ENCODE measurements at regions not wholly inside any gene's neighbourhood (a gene's known extent, or its start where the extent isn't known, plus 50 kb on each side); places are given as distances from the start of the nearest gene placed in this dataset.
"Not testable (repeated sequence)": the region's sequence is repeated elsewhere in the genome, so short reads cannot be mapped to it uniquely, and the experiment has no call there.

DNA sequence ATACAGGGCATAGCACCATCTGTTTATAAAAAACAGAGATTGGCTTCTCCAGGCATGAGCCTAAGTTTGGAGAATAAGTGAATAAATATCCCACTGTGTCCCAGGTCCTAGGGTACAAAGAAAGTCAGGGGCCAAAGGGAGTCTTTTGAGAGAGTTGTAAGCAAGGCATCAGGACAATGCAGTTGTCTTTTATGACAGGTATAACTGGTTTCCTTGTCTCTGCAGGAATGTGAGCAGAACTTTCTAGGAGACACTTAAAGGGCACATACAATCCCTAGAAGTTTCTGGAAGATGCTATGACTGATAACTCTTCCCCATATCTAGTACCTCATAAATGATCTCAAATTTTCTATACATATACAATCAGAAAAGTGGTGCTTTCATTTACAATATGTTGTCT lies 245.6 kb upstream of the RGMB start:
- Histone ChIP-seq H3K9me3 (ENCODE audit: control insufficient read depth, insufficient read depth, low read length) (no peaks in the 10 kb centered on the region), H3K27ac (ENCODE audit: low read length) (no peak overlapping the region), H3K4me1 (ENCODE audit: control insufficient read depth, insufficient read depth, low read length) (no peaks in the 10 kb centered on the region), H3K36me3 (ENCODE audit: control insufficient read depth, insufficient read depth, low read length) (no peaks in the 10 kb centered on the region), H3K27me3 (ENCODE audit: control insufficient read depth, insufficient read depth, low read length) (no peaks in the 10 kb centered on the region), H3K4me3 (ENCODE audit: low read length) (no peak overlapping the region)
- DNase-seq (ENCODE audit: low read depth, low spot score), result no peak

DNA sequence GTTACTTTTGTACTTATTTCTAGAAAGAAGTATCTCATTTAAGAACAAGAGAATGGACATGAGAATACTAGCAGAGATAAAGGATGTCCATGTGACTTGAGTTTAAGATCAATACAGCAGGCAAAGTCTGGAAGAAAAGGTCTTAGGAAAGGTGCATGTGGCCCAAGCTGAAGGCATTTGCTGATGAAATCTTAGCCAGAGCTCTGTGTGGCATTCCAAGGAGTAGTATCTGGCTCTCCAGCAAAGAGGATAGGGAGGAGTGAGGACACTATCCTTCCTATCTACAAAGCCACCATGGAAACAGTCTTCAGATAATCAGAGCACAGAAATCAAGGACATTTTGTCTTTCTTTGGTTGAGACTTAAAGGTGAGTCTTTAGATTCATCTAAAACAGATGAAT lies 244.1 kb upstream of the RGMB start:
- no peaks in the 10 kb centered on the region for H3K27me3 ChIP-seq (ENCODE audit: control insufficient read depth, insufficient read depth, low read length)
- H3K4me3 ChIP-seq (ENCODE audit: low read length), result no peak overlapping the region
- no peak for DNase-seq (ENCODE audit: low read depth, low spot score)
- no peaks in the 10 kb centered on the region for H3K36me3 ChIP-seq (ENCODE audit: control insufficient read depth, insufficient read depth, low read length)
- H3K9me3 ChIP-seq (ENCODE audit: control insufficient read depth, insufficient read depth, low read length), result no peaks in the 10 kb centered on the region
- no peaks in the 10 kb centered on the region for H3K4me1 ChIP-seq (ENCODE audit: control insufficient read depth, insufficient read depth, low read length)
- H3K27ac ChIP-seq (ENCODE audit: low read length), result no peak overlapping the region

DNA sequence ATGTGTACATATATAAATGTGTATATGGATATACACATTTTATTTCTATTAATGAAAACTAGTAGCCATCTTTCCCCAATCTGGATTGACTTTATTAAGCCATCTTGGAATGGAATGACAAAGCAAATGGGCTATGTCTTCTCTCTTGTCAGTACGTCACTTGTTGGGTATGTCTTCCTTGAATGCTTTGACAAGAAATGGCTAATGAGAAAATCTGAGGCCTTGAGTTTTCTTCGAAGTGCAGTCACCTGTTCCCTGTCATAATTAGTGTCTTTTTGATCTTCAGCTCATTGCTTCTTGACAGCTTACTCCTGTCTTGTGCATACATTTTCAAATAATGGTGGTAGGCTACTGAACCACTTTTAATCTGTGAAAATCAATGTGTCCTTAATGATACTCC lies 243.2 kb upstream of the RGMB start:
- Histone ChIP-seq H3K4me1 (ENCODE audit: control insufficient read depth, insufficient read depth, low read length) (no peaks in the 10 kb centered on the region), H3K9me3 (ENCODE audit: control insufficient read depth, insufficient read depth, low read length) (no peaks in the 10 kb centered on the region), H3K27ac (ENCODE audit: low read length) (no peak overlapping the region), H3K27me3 (ENCODE audit: control insufficient read depth, insufficient read depth, low read length) (no peaks in the 10 kb centered on the region), H3K4me3 (ENCODE audit: low read length) (no peak overlapping the region), H3K36me3 (ENCODE audit: control insufficient read depth, insufficient read depth, low read length) (no peaks in the 10 kb centered on the region)
- DNase-seq (ENCODE audit: low read depth, low spot score), result no peak
- WGBS (ENCODE audit: insufficient coverage, insufficient read length), result no CpG with 5 or more reads among the region's 2 CpGs

DNA sequence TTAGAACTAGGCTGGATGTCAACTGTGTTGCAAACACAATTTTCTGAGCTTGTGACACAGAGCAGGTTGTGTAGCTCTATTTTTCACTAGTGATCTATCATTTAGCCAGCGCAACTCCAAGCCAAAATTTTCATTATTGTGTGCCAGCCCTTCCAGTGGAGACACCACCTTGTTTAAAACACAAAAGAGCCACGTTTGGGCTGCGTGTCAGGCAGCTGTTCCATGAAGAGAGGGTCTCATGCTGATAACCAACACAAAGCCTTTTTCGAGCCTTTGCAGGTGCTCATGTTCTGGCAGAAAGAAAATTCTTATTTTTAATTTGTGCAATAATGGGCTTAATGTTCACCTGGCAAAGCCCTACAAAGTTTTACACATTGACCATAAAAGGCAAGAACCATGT lies 237.6 kb upstream of the RGMB start:
- Histone ChIP-seq H3K27ac (ENCODE audit: low read length) (no peak overlapping the region), H3K4me3 (ENCODE audit: low read length) (no peak overlapping the region), H3K36me3 (ENCODE audit: control insufficient read depth, insufficient read depth, low read length) (no peaks in the 10 kb centered on the region), H3K4me1 (ENCODE audit: control insufficient read depth, insufficient read depth, low read length) (peaks cover 2% of the 10 kb centered on the region; the same call in 1 of the 2 replicates), H3K9me3 (ENCODE audit: control insufficient read depth, insufficient read depth, low read length) (no peaks in the 10 kb centered on the region), H3K27me3 (ENCODE audit: control insufficient read depth, insufficient read depth, low read length) (no peaks in the 10 kb centered on the region)
- DNase-seq (ENCODE audit: low read depth, low spot score), result no peak
- no CpG with 5 or more reads among the region's 4 CpGs for WGBS (ENCODE audit: insufficient coverage, insufficient read length)

DNA sequence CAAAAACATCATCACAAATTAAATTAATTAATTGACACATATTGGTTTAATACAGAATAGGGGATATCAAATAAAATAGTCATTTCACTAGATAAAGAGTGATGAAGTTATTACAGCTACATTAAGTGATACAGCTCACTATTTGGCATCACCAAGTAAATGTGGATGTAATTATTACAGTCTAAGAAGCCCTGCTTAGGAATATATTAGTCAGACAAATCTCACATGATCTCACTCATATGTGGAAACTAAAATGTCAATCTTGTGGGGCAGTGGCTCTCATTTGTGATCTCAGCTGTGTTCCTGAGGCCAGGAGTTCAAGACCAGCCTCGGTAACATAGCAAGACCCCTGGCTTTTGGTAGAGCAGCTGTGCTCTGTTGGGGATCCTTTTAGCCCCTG lies 233.4 kb upstream of the RGMB start:
- Histone ChIP-seq H3K4me1 (ENCODE audit: control insufficient read depth, insufficient read depth, low read length) (peaks cover 2% of the 10 kb centered on the region; the same call in 1 of the 2 replicates), H3K36me3 (ENCODE audit: control insufficient read depth, insufficient read depth, low read length) (no peaks in the 10 kb centered on the region), H3K27me3 (ENCODE audit: control insufficient read depth, insufficient read depth, low read length) (no peaks in the 10 kb centered on the region), H3K9me3 (ENCODE audit: control insufficient read depth, insufficient read depth, low read length) (no peaks in the 10 kb centered on the region), H3K4me3 (ENCODE audit: low read length) (no peak overlapping the region), H3K27ac (ENCODE audit: low read length) (no peak overlapping the region)
- DNase-seq (ENCODE audit: low read depth, low spot score), result no peak
- WGBS (ENCODE audit: insufficient coverage, insufficient read length), result no CpG with 5 or more reads among the region's 1 CpG

DNA sequence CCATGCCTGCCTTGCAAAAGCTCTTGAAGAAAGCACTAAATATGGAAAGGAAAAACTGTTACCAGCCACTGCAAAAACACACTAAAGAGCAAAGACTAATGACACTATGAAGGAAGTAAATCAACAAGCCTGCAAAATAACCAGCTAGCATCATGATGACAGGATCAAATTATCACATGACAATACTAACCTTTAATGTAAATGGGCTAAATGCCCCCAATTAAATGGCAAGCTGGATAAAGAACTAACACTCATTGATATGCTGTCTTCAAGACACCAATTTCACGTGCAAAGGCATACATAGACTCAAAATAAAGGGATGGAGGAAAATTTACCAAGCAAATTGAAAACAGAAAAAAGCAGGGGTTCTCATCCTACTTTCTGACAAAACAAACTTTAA lies 231.8 kb upstream of the RGMB start:
- DNase-seq (ENCODE audit: low read depth, low spot score), result no peak
- Histone ChIP-seq H3K4me3 (ENCODE audit: low read length) (no peak overlapping the region), H3K27ac (ENCODE audit: low read length) (no peak overlapping the region), H3K4me1 (ENCODE audit: control insufficient read depth, insufficient read depth, low read length) (peaks cover 2% of the 10 kb centered on the region; the same call in 1 of the 2 replicates), H3K9me3 (ENCODE audit: control insufficient read depth, insufficient read depth, low read length) (no peaks in the 10 kb centered on the region), H3K36me3 (ENCODE audit: control insufficient read depth, insufficient read depth, low read length) (no peaks in the 10 kb centered on the region), H3K27me3 (ENCODE audit: control insufficient read depth, insufficient read depth, low read length) (no peaks in the 10 kb centered on the region)
- WGBS (ENCODE audit: insufficient coverage, insufficient read length), result no CpG with 5 or more reads among the region's 1 CpG

DNA sequence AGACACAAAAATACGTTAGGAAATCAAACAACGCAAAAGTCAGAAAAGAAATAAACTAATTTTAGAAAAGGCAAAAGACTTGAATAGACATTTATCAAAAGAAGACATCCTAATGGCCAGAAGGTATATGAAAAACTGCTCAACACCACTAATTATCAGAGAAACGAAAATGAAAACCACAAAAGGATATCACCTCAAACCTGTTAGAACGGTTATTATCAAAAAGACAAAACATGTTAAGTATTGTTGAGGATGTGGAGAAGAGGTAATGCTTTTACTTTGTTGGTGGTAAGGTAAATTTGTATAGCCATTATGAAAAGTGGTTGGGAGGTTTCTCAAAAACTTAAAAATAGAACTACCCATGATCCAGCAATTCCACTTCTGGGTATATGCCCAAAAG lies 230.0 kb upstream of the RGMB start:
- WGBS (ENCODE audit: insufficient coverage, insufficient read length), result no CpG with 5 or more reads among the region's 4 CpGs
- Histone ChIP-seq H3K4me1 (ENCODE audit: control insufficient read depth, insufficient read depth, low read length) (no peaks in the 10 kb centered on the region), H3K4me3 (ENCODE audit: low read length) (no peak overlapping the region), H3K27ac (ENCODE audit: low read length) (no peak overlapping the region), H3K27me3 (ENCODE audit: control insufficient read depth, insufficient read depth, low read length) (no peaks in the 10 kb centered on the region), H3K9me3 (ENCODE audit: control insufficient read depth, insufficient read depth, low read length) (no peaks in the 10 kb centered on the region), H3K36me3 (ENCODE audit: control insufficient read depth, insufficient read depth, low read length) (no peaks in the 10 kb centered on the region)
- no peak for DNase-seq (ENCODE audit: low read depth, low spot score)

DNA sequence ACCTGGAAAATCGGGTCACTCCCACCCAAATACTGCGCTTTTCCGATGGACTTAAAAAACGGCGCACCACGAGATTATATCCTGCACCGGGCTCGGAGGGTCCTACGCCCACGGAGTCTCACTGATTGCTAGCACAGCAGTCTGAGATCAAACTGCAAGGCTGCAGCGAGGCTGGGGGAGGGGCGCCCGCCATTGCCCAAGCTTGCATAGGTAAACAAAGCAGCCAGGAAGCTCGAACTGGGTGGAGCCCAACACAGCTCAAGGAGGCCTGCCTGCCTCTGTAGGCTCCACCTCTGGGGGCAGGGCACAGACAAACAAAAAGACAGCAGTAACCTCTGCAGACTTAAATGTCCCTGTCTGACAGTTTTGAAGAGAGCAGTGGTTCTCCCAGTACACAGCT lies 226.5 kb upstream of the RGMB start:
- H3K27ac ChIP-seq (ENCODE audit: low read length); DNase-seq (ENCODE audit: low read depth, low spot score): not testable (repeated sequence)

DNA sequence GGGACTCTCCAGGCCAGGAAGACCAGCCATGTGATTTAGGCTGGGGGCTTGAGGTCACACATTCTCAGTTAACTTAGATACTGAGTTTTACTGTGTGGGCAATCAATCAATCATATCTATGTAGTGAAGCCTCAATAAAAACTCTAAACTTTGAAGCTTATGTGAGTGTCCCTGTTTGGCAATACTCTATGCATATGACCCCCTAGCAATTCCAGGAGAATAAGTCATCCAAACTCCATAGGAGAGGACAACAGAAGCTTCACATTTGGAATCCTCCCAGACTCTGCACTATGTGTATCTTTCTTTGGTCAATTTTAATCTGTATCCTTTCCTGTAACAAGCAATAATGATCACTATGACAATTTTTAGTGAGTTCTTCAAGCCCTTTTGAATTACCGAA lies 216.8 kb upstream of the RGMB start:
- H3K27ac ChIP-seq (ENCODE audit: low read length), result no peak overlapping the region
- H3K9me3 ChIP-seq (ENCODE audit: control insufficient read depth, insufficient read depth, low read length), result no peaks in the 10 kb centered on the region
- H3K4me1 ChIP-seq (ENCODE audit: control insufficient read depth, insufficient read depth, low read length), result no peaks in the 10 kb centered on the region
- WGBS (ENCODE audit: insufficient coverage, insufficient read length), result no CpG with 5 or more reads among the region's 1 CpG
- no peaks in the 10 kb centered on the region for H3K27me3 ChIP-seq (ENCODE audit: control insufficient read depth, insufficient read depth, low read length)
- H3K4me3 ChIP-seq (ENCODE audit: low read length), result no peak overlapping the region
- no peaks in the 10 kb centered on the region for H3K36me3 ChIP-seq (ENCODE audit: control insufficient read depth, insufficient read depth, low read length)
- DNase-seq (ENCODE audit: low read depth, low spot score), result no peak

More for the DNA sequence above, 226.5 kb upstream of the RGMB start:
- not testable (repeated sequence) for H3K4me1 ChIP-seq (ENCODE audit: control insufficient read depth, insufficient read depth, low read length); H3K4me3 ChIP-seq (ENCODE audit: low read length); H3K36me3 ChIP-seq (ENCODE audit: control insufficient read depth, insufficient read depth, low read length); H3K27me3 ChIP-seq (ENCODE audit: control insufficient read depth, insufficient read depth, low read length); H3K9me3 ChIP-seq (ENCODE audit: control insufficient read depth, insufficient read depth, low read length)
- WGBS (ENCODE audit: insufficient coverage, insufficient read length), result no CpG with 5 or more reads among the region's 14 CpGs

DNA sequence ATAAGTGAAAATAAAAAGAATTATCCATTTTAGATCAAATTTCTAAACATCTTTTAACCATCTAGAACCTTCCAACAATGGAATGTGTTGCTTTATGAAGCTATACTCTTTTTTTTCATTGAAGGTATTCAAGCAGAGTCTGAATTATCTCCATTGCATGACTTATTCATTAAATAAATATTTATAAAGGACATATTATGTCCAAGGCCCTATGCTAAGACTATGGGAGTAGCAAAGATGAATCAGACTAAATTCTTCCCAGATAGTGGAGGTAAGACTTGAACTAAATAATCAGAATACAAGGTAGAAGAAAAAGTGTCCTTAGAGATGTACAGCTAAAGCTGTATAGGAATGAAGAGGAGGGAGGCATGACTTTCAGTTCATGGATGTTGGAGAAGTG lies 215.5 kb upstream of the RGMB start:
- no peak overlapping the region for H3K4me3 ChIP-seq (ENCODE audit: low read length)
- no peaks in the 10 kb centered on the region for H3K36me3 ChIP-seq (ENCODE audit: control insufficient read depth, insufficient read depth, low read length)
- H3K9me3 ChIP-seq (ENCODE audit: control insufficient read depth, insufficient read depth, low read length), result no peaks in the 10 kb centered on the region
- no peaks in the 10 kb centered on the region; the same call in 1 of the 2 replicates for H3K4me1 ChIP-seq (ENCODE audit: control insufficient read depth, insufficient read depth, low read length)
- no peak overlapping the region for H3K27ac ChIP-seq (ENCODE audit: low read length)
- H3K27me3 ChIP-seq (ENCODE audit: control insufficient read depth, insufficient read depth, low read length), result no peaks in the 10 kb centered on the region
- DNase-seq (ENCODE audit: low read depth, low spot score), result no peak

DNA sequence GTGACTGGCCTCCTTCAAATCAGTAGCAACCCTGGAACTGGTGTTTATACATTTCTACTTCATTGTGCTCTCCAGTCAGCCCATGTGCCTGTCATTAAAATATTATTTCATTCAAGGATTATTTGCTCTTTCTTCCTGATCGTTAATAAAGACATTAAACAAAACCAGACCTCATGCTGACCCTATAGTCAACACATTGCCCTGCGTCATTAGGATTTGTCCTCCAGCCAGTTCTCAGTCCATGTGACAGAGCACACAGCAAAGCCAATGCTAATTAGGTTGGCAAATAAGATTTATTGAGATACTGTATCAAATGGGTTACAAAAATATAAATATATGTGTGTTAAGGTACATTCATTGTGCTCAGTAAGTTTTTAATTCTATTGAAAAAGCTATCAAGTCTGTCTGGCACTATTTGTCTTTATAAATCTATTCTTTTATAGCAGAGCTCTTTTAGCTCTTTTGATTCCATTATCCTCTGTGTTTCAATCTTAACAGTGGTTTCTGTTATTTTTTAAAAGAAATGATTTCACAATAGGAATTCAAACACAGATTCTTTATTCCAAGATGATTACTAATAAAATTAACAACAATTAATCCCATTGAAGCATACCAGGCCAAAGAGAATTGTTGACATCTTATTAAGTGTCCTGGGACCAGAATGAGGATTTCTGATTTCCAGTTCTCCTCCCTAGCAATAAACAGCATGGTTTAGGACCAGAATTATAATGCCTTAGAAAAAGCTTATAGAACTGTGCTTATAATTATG lies 209.4 kb upstream of the RGMB start:
- no peaks in the 10 kb centered on the region; the same call in 1 of the 2 replicates for H3K4me1 ChIP-seq (ENCODE audit: control insufficient read depth, insufficient read depth, low read length)
- H3K4me3 ChIP-seq (ENCODE audit: low read length), result no peak overlapping the region
- no CpG with 5 or more reads among the region's 2 CpGs for WGBS (ENCODE audit: insufficient coverage, insufficient read length)
- no peak for DNase-seq (ENCODE audit: low read depth, low spot score)
- no peaks in the 10 kb centered on the region for H3K36me3 ChIP-seq (ENCODE audit: control insufficient read depth, insufficient read depth, low read length)
- H3K27me3 ChIP-seq (ENCODE audit: control insufficient read depth, insufficient read depth, low read length), result no peaks in the 10 kb centered on the region
- H3K9me3 ChIP-seq (ENCODE audit: control insufficient read depth, insufficient read depth, low read length), result no peaks in the 10 kb centered on the region
- no peak overlapping the region for H3K27ac ChIP-seq (ENCODE audit: low read length)
